ENCODE measurements at regions not wholly inside any gene's neighbourhood (a gene's known extent, or its start where the extent isn't known, plus 50 kb on each side); places are given as distances from the start of the nearest gene placed in this dataset.

- H3K4me2 ChIP-seq (ENCODE audit: control insufficient read depth, extremely low read depth, insufficient read depth, low read depth, low read length): no peak overlapping the region
- no peak for FAIRE-seq
- no peak overlapping the region for H2AFZ ChIP-seq (ENCODE audit: control insufficient read depth, low read length)
- H3K9me1 ChIP-seq (ENCODE audit: control insufficient read depth, extremely low read depth, insufficient read depth, low read length): no peaks in the 10 kb centered on the region
- H3K27me3 ChIP-seq (ENCODE audit: control insufficient read depth, extremely low read depth, insufficient read depth, low read length): no peaks in the 10 kb centered on the region
- dilution Hi-C loops (cut with MboI; ENCODE audit: extremely low pct_ligation_motif_present, low sequenced_read_pairs): no loop called here
- H3K9ac ChIP-seq (ENCODE audit: control insufficient read depth, extremely low read depth, insufficient read depth, low read length): no peak overlapping the region
- DNase-seq (ENCODE audit: low read depth, low spot score): no peak
- no peak for TF ChIP-seq EZH2 (IDR thresholded peaks at IDR 0.05; ENCODE audit: low read length)
- TF ChIP-seq, protein P1, sequence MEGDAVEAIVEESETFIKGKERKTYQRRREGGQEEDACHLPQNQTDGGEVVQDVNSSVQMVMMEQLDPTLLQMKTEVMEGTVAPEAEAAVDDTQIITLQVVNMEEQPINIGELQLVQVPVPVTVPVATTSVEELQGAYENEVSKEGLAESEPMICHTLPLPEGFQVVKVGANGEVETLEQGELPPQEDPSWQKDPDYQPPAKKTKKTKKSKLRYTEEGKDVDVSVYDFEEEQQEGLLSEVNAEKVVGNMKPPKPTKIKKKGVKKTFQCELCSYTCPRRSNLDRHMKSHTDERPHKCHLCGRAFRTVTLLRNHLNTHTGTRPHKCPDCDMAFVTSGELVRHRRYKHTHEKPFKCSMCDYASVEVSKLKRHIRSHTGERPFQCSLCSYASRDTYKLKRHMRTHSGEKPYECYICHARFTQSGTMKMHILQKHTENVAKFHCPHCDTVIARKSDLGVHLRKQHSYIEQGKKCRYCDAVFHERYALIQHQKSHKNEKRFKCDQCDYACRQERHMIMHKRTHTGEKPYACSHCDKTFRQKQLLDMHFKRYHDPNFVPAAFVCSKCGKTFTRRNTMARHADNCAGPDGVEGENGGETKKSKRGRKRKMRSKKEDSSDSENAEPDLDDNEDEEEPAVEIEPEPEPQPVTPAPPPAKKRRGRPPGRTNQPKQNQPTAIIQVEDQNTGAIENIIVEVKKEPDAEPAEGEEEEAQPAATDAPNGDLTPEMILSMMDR (optimal IDR thresholded peaks at IDR 0.05 in 1 of 3, IDR thresholded peaks at IDR 0.05 in 1 of 3, conservative IDR thresholded peaks at IDR 0.05 in 1 of 3; ENCODE audit: extremely low read depth in 1 of 3, insufficient read depth in 2 of 3, low read length in 3 of 3): no peak
- no peak overlapping the region for H3K4me3 ChIP-seq (ENCODE audit: control insufficient read depth in 2 of 3, extremely low read depth in 1 of 3, insufficient read depth in 2 of 3, low read depth in 1 of 3, low read length in 3 of 3)
- H3K4me1 ChIP-seq (ENCODE audit: control insufficient read depth, extremely low read depth, insufficient read depth, low read length): no peaks in the 10 kb centered on the region
- no peak overlapping the region for H3K27ac ChIP-seq (ENCODE audit: control insufficient read depth, insufficient read depth, low read length)
- H4K20me1 ChIP-seq (ENCODE audit: control insufficient read depth, extremely low read depth, insufficient read depth, low read length): no peaks in the 10 kb centered on the region
- no peaks in the 10 kb centered on the region for H3K79me2 ChIP-seq (ENCODE audit: control insufficient read depth, insufficient read depth, low read length)
- H3K9me3 ChIP-seq (ENCODE audit: control insufficient read depth, low read depth, low read length): no peaks in the 10 kb centered on the region
- H3K36me3 ChIP-seq (ENCODE audit: control insufficient read depth in 2 of 2, extremely low read depth in 1 of 2, insufficient read depth in 2 of 2, low read length in 2 of 2): no peaks in the 10 kb centered on the region
These were observed 293.6 kb upstream of the MDFIC2 start for GRCh38 chr3:70606018-70606417.

GRCh38 chr3:70603103-70603502 is 290.7 kb upstream of the MDFIC2 start:
- FAIRE-seq: no peak
- no peak for DNase-seq (ENCODE audit: low read depth, low spot score)
- dilution Hi-C loops (cut with MboI; ENCODE audit: extremely low pct_ligation_motif_present, low sequenced_read_pairs): no loop called here
- H4K20me1 ChIP-seq (ENCODE audit: control insufficient read depth, extremely low read depth, insufficient read depth, low read length): no peaks in the 10 kb centered on the region
- H3K27me3 ChIP-seq (ENCODE audit: control insufficient read depth, extremely low read depth, insufficient read depth, low read length): no peaks in the 10 kb centered on the region
- H3K9ac ChIP-seq (ENCODE audit: control insufficient read depth, extremely low read depth, insufficient read depth, low read length): no peak overlapping the region
- H3K27ac ChIP-seq (ENCODE audit: control insufficient read depth, insufficient read depth, low read length): no peak overlapping the region
- H3K4me3 ChIP-seq (ENCODE audit: control insufficient read depth in 2 of 3, extremely low read depth in 1 of 3, insufficient read depth in 2 of 3, low read depth in 1 of 3, low read length in 3 of 3): no peak overlapping the region
- H3K9me1 ChIP-seq (ENCODE audit: control insufficient read depth, extremely low read depth, insufficient read depth, low read length): no peaks in the 10 kb centered on the region
- no peaks in the 10 kb centered on the region for H3K79me2 ChIP-seq (ENCODE audit: control insufficient read depth, insufficient read depth, low read length)
- H3K36me3 ChIP-seq (ENCODE audit: control insufficient read depth in 2 of 2, extremely low read depth in 1 of 2, insufficient read depth in 2 of 2, low read length in 2 of 2): no peaks in the 10 kb centered on the region
- TF ChIP-seq EZH2 (IDR thresholded peaks at IDR 0.05; ENCODE audit: low read length): no peak
- TF ChIP-seq, protein P1 (optimal IDR thresholded peaks at IDR 0.05 in 1 of 3, IDR thresholded peaks at IDR 0.05 in 1 of 3, conservative IDR thresholded peaks at IDR 0.05 in 1 of 3; ENCODE audit: extremely low read depth in 1 of 3, insufficient read depth in 2 of 3, low read length in 3 of 3): no peak
- no peak overlapping the region for H3K4me2 ChIP-seq (ENCODE audit: control insufficient read depth, extremely low read depth, insufficient read depth, low read depth, low read length)
- no peaks in the 10 kb centered on the region for H3K4me1 ChIP-seq (ENCODE audit: control insufficient read depth, extremely low read depth, insufficient read depth, low read length)
- no peak overlapping the region for H2AFZ ChIP-seq (ENCODE audit: control insufficient read depth, low read length)
- H3K9me3 ChIP-seq (ENCODE audit: control insufficient read depth, low read depth, low read length): no peaks in the 10 kb centered on the region
